ENCODE measurements at regions not wholly inside any gene's neighbourhood (a gene's known extent, or its start where the extent isn't known, plus 50 kb on each side); places are given as distances from the start of the nearest gene placed in this dataset.

GRCh38 chr2:240252191-240252871, 111.9 kb upstream of the OTOS start:
- TF ChIP-seq CTCF (IDR thresholded peaks at IDR 0.05 in 4 of 5, conservative IDR thresholded peaks at IDR 0.05 in 1 of 5) (no peak), POLR2A (IDR thresholded peaks at IDR 0.05) (no peak)

All from gastrocnemius medialis (tissue), 4 donors.